ENCODE measurements at regions not wholly inside any gene's neighbourhood (a gene's known extent, or its start where the extent isn't known, plus 50 kb on each side); places are given as distances from the start of the nearest gene placed in this dataset.

- no peak for DNase-seq
Measured at GRCh38 chr1:163758977-163759670, 437.4 kb downstream of the NUF2 start.

DNA sequence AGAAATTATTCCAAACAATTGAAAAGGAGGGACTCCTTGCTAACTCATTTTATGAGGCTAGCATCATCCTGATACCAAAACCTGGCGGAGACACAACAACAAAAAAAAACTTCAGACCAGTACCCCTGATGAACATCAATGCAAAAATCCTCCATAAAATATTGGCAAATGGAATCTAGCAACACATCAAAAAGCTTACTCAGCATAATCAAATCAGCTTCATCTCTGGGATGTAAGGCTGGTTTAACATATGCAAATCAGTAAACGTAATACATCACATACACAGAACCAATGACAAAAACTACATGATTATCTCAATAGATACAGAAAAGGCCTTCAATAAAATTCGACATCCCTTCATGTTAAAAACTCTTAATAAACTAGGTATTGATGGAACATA, 440.1 kb downstream of the NUF2 start:
- no peak for DNase-seq

GRCh38 chr1:163766257-163766918, 444.6 kb downstream of the NUF2 start:
- DNase-seq = no peak

DNA sequence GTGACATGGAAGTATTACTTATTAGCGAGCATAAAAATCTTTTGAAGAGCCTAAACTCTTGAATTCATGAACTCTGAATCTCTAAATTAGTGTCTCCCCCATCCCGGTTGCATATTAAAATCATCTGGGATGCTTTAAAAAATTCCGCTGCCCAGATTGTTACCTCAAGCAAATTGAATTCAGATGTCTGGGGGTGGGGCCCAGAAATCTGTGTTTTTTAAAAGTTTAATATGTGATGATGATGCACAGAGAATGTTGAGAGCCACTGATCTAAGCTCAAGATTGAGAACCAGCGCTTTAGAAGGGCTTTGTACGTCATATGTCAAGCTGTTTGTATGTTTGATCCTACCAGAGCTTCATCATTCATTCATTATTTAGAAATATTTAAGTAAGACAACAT, 446.8 kb downstream of the NUF2 start:
- no peak for DNase-seq

DNA sequence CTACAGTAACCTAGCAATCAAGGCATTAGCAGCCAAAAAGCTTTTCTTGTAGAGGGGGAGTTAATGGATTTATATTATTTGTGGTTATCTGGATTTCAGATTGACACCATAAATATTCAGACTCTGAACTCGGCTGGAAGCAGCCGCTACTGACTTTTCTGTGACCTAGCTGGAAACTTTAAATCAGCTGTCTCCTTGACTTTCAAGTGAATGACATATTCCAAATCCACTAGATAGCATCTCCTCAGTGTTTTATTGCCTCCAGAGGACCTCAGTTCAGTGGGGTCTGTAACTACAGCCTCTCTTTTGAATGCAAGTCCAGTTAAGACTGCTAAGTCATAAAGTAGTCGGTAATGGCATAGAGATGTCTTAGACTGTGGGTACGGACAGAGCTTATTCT, 448.5 kb downstream of the NUF2 start:
- DNase-seq = no peak

DNA sequence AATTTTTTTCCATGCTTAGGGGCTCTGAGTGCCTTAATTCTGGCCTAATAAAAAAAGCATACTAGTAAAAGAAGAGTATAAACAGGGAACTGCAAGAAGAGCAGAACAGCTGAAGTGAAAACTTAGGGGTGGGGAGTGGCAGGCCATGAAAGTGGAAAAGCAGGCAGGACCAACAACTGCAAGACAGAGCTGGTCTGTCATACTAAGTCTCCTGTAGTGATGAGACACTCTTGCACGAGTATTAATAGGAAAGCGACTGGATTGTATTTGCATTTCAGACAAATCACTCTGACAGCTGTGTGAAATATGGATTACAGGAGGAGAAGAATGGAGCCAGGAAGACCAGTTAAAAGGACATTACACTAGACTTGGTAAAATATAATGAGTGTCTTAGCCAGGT, 449.9 kb downstream of the NUF2 start:
- DNase-seq = no peak

GRCh38 chr1:163772246-163772645, 450.5 kb downstream of the NUF2 start:
- DNase-seq = no peak

DNA sequence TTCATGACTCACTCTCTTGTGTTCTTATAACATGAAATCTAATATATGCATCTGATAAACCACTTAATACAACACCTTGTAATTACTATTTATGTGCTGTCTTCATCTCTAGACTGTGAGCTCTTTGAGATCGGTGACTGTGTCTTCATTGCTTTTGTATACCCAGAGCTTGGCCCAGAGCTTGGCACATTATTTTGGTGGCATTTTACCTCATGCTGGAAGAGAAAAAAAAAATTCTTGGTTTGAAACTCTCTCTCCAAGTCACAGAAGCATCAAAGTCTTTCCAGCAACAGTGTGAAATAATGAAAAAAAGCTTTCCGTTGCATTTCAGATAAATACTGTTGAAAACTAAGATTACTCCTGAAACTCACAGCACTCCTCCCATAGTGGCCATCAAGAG, 451.6 kb downstream of the NUF2 start:
- DNase-seq = no peak

GRCh38 chr1:163774401-163774945, 452.7 kb downstream of the NUF2 start:
- no peak for DNase-seq

DNA sequence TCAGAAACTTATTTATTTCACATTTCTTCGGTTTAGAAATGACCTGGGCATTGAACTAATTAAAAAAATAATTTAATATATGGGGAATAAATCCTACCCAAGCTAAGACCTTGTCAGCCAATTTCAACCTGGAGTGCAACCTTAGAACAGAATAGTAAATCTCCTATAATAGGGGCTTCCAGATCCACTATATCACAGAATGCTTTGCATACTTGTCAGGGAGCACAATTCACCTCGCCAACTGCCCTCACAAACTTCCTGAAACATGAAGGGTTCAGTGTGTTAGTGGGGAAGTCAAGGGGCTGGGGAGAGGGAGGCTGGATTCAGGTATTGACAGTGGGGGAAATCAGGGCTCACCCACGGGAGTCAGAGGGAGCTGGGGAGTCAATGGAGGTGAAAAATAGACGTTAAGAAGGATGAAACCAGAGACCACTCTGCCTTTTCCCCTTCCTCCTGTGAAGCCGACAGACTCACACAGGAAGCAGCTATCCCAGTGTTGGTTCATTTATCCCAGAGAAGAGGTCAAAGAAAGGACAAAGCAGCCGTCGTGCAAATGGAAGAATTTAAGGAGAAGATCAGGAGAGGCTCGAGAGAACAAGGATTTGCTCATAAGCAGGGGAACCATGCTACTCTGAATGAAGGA, 453.3 kb downstream of the NUF2 start:
- DNase-seq = no peak

- DNase-seq = no peak
Measured at GRCh38 chr1:163777205-163777604, 455.5 kb downstream of the NUF2 start.

DNA sequence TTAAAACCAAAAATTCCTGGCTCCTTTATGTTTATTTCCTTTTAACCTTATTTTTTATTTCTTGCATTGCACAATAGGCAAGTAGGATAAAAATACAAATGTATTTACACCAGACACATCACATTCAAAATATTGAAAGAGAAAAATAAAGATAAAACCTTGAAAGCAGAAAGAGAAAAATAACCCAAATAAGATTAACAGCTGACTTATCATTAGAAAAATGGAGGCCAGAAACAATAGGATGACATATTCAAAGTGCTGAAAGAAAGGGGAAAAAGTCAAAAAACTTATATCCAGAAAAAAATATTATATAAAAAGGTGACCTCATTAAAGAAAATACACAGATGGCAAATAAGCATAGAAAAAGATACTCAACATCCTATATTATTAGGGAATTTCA, 459.4 kb downstream of the NUF2 start:
- DNase-seq = no peak

DNA sequence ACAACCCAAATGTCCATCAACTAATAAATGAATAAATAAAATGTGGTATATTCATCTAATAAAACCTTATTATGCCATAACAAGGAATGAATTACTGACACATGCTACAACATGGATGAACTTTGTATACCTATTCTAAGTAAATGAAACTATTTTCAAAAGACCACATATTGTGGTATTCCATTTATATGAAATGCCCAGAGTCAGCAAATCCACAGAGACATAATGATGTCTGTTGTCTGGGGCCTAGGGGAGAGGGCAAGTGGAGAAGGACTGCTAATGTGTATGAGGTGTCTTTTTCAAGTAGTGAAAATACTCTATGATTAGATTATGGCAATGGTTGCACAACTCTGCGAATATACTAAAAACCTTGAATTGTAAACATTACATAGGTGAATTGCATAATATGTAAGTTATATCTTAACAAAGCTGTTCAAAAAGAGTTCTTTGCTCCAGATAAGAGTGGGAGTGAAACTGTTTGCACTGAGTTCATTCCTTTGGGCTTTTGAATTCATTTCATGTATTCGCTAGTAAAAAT, 464.2 kb downstream of the NUF2 start:
- no peak for DNase-seq

DNA sequence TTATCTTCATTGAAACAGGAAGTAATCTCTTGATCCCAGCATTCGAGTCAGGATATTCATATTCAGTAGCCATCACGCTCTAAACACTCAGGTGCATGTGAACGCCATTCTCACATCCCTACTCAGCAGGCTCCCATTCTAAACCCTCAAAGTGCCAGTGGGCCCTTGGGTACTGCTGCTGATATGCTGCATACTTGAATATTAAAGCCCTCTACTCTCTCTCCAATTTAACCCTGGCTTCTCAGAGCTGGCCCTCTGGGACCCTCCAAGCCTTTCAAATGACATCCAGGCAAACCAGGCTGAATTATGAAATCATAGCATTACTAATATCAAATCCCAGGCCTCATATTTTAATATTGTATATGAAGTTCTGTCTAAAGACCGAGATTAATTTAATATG, 468.2 kb downstream of the NUF2 start:
- DNase-seq = no peak

DNA sequence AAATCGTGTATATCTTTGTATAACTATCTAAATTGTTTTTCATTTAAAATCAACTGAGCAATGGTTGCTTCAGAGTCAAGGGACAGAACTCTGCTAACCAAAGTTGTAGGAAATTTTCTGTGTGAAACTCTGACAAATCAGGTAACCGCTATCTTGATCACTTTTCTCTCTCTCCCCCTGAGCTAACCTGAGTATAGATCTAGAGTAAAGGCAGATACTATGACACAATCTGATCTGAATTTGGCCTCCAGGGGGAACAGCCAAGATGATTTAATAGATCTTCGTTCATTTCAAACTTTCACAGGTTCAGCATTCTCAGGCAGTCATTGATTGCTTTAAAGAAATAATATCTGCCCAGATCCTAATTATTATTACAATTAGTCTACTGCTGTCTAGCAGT, 472.8 kb downstream of the NUF2 start:
- DNase-seq = no peak

DNA sequence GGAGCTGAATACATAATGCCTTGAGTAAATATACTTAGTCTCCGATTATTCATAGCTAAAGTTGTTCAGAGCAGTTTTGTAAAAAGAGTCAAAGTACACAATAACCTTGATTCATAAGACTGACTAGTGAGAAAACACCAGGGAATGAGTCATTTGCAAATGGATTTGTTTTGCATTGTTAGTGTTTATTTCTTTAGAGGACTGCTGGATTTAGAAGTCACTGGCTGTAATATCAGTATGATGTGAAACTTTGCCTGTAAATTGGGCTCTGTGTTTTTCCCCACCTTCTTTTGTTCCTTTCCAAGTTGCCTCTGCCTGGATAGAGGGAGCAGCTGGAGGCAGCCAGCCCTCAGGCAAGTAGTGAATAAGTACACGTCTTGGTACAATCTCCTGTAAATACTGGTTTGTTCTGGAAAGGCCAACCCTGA, 474.7 kb downstream of the NUF2 start:
- DNase-seq = no peak

DNA sequence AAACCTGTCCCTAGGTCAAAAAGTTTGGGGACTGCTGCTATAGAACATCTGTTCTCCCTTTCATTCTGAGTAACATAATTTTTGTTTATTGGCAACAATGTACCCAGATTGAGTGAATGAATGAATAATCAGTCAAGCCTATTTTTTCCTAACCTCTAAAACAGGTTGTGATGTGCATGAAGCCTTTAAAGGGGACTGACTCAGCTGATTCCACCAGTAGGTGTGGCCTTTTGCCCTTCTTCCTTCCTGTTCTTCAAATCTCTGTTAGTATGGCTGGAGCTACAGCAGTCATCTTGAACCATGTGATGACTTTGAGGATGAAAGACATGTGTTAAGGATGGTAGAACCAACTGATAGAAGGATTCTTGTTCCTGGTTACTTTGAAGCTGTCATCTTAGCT, 476.1 kb downstream of the NUF2 start:
- no peak for DNase-seq

- no peak for DNase-seq
Measured at GRCh38 chr1:163799190-163799805, 477.5 kb downstream of the NUF2 start.

DNA sequence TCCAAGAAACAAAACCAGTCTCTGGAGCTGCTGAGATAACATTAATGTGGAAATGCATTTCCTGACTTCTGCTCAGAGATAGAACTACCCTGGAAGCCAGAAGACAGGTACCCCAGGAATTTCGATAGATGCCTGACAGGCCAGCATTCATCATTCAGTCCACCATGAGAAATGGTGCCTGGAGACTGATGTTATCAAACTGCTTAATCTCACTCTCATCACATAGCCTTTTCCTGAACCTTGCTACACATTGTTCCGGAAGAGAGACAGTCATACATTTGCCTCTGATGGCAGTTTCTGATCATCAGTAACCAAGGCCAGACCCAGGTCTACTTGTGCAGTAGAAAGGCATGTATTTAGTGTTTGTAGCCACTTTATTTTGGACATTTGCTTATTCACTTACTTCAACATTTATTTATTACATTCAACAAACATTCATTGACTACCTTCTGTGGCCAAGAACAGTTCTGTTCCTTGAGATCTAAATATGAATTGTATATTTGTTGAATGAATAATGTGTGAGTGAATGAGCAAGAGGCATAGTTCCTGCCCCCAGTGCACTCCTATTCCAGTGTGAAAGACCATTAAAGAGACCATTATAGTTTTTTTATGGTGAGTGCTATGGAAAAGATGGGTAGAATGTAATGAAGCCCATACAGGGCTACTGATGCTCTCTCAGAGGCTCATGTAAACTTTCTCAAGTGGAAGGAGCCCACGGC, 485.7 kb downstream of the NUF2 start:
- DNase-seq = no peak

DNA sequence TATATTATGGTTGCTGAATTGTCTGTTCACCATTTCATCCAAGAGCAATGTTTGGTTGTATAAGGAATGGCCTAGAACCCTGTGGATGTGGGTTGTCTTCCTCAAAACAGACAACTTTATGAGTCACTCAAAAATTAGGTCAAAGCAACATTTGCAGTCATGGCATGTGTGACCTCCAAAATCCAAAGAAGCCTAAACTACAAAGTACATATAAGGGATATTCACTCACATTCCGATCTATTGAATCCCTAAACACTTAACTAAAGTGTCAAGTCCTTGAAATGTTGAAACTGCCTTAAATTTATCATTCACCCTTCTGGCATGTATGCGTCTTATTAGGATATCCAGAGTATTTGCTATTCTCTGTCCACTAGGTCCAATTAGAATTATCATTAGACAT, 491.5 kb downstream of the NUF2 start:
- DNase-seq = no peak

DNA sequence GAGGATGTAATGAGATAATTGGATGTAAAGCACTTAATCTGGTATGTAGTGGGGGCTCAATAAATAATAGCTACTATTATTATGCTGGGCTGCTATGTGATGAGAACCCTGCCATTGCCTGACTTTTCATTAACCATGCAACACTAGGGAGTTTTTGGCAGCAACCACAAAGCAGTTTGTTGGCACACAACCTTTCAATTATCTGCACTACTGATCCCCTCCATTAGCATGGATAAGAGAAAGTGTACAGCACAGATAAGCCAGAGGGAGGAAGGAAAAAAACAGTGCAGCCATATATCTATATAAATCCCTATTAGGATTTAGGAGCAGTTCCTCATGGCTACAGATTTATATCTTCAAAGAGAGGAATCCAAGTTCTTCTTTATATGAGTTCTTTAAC, 498.5 kb downstream of the NUF2 start:
- DNase-seq = no peak

GRCh38 chr1:163820766-163821165, 499.0 kb downstream of the NUF2 start:
- DNase-seq = peak in 1 of 2 experiments; percentile 1

DNA sequence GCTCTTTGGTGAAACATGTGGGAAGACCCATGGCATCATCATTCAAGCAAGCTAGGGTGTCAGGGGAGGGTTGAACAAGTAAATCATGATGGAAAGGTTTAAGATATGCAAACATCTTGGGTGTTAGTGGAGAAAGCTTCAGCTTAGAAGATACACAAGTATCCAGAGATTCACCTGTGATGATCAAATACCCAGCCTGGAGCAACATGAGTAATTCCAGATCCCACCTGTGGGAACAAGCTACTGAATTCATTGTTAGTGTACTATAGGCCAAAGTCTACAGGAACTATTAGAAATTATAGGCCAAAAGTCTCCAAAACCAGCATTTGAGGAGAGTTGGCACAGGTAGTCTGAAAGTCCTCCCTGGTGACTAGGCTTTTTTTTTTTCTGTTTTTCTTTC, 499.9 kb downstream of the NUF2 start:
- DNase-seq = no peak
